Skeletal muscle tissue (tissue), 3 donors: ENCODE measurements at regions not wholly inside any gene's neighbourhood (a gene's known extent, or its start where the extent isn't known, plus 50 kb on each side); places are given as distances from the start of the nearest gene placed in this dataset.

Experiments
- H3K27ac ChIP-seq: one replicate; pipeline ENCODE4 v1.7.0; 2013; ENCODE audit warnings: mild to moderate bottlenecking, low read depth, low read length, inconsistent platforms
- H3K27me3 ChIP-seq, 3 donors: one replicate each; pipeline ENCODE4 v1.7.0; 2013; ENCODE audit warnings: low read length in 3 of 3; ENCODE audit not compliant: control insufficient read depth in 3 of 3, insufficient read depth in 3 of 3
- H3K36me3 ChIP-seq, 3 donors: one replicate each; pipeline ENCODE4 v1.7.0; 2013; ENCODE audit warnings: low read length in 3 of 3; ENCODE audit not compliant: control insufficient read depth in 3 of 3, insufficient read depth in 3 of 3
- H3K4me1 ChIP-seq, 3 donors: one replicate each; pipeline ENCODE4 v1.7.0; 2013; ENCODE audit warnings: low read length in 3 of 3, mild to moderate bottlenecking in 3 of 3; ENCODE audit not compliant: control insufficient read depth in 3 of 3, insufficient read depth in 3 of 3
- H3K4me3 ChIP-seq, 3 donors: one replicate each; pipeline ENCODE4 v1.7.0; 2013; ENCODE audit warnings: low read length in 3 of 3
- H3K9ac ChIP-seq, 3 donors: one replicate each; pipeline ENCODE4 v1.7.0; 2013; ENCODE audit warnings: low read length in 3 of 3, mild to moderate bottlenecking in 3 of 3, moderate library complexity in 2 of 3, low read depth in 1 of 3
- H3K9me3 ChIP-seq, 3 donors: one replicate each; pipeline ENCODE4 v1.7.0; 2013; ENCODE audit warnings: low read length in 3 of 3; ENCODE audit not compliant: control insufficient read depth in 3 of 3
- donor health status: Osteomylitis.

GRCh38 chr12:13891902-13892301 lies 89.5 kb downstream of the GRIN2B start:
- Histone ChIP-seq H3K9me3 (no peaks in the 10 kb centered on the region), H3K4me3 (no peak overlapping the region), H3K9ac (no peak overlapping the region), H3K36me3 (no peaks in the 10 kb centered on the region), H3K4me1 (no peaks in the 10 kb centered on the region), H3K27ac (no peak overlapping the region), H3K27me3 (no peaks in the 10 kb centered on the region)

- Histone ChIP-seq H3K27ac (no peak overlapping the region), H3K36me3 (no peaks in the 10 kb centered on the region), H3K9ac (no peak overlapping the region), H3K4me1 (no peaks in the 10 kb centered on the region), H3K4me3 (no peak overlapping the region), H3K9me3 (no peaks in the 10 kb centered on the region), H3K27me3 (peaks cover 0 to 4% (median 0%) of the 10 kb centered on the region in 3 donors)
These were observed 90.5 kb downstream of the GRIN2B start for GRCh38 chr12:13890943-13891342.

- no peak overlapping the region for H3K27ac ChIP-seq
These were observed 93.5 kb downstream of the GRIN2B start for GRCh38 chr12:13887779-13888388.

GRCh38 chr12:13882176-13882575 lies 99.2 kb downstream of the GRIN2B start:
- no peaks in the 10 kb centered on the region for H3K36me3 ChIP-seq
- no peaks in the 10 kb centered on the region for H3K9me3 ChIP-seq
- no peak overlapping the region for H3K4me3 ChIP-seq
- no peak overlapping the region for H3K27ac ChIP-seq
- H3K9ac ChIP-seq = no peak overlapping the region
- no peaks in the 10 kb centered on the region for H3K4me1 ChIP-seq
- peaks cover 0 to 4% (median 0%) of the 10 kb centered on the region in 3 donors for H3K27me3 ChIP-seq

More at GRCh38 chr12:13887779-13888388, 93.5 kb downstream of the GRIN2B start:
- peaks cover 0 to 4% (median 0%) of the 10 kb centered on the region in 3 donors for H3K27me3 ChIP-seq
- H3K4me3 ChIP-seq = no peak overlapping the region
- no peak overlapping the region for H3K9ac ChIP-seq
- no peaks in the 10 kb centered on the region for H3K36me3 ChIP-seq
- no peaks in the 10 kb centered on the region for H3K9me3 ChIP-seq
- H3K4me1 ChIP-seq = no peaks in the 10 kb centered on the region

- Histone ChIP-seq H3K27ac (no peak overlapping the region), H3K9ac (no peak overlapping the region), H3K4me3 (no peak overlapping the region), H3K27me3 (no peaks in the 10 kb centered on the region), H3K9me3 (no peaks in the 10 kb centered on the region), H3K4me1 (no peaks in the 10 kb centered on the region), H3K36me3 (no peaks in the 10 kb centered on the region)
These were observed 100.8 kb downstream of the GRIN2B start for GRCh38 chr12:13880613-13881012.

- Histone ChIP-seq H3K9ac (no peak overlapping the region), H3K27ac (no peak overlapping the region), H3K36me3 (no peaks in the 10 kb centered on the region), H3K4me3 (no peak overlapping the region), H3K4me1 (no peaks in the 10 kb centered on the region), H3K9me3 (no peaks in the 10 kb centered on the region), H3K27me3 (no peaks in the 10 kb centered on the region)
These were observed 105.7 kb downstream of the GRIN2B start for GRCh38 chr12:13875744-13876143.

GRCh38 chr12:13870255-13870654 lies 111.1 kb downstream of the GRIN2B start:
- no peaks in the 10 kb centered on the region for H3K36me3 ChIP-seq

GRCh38 chr12:13864081-13864673 lies 117.2 kb downstream of the GRIN2B start:
- H3K36me3 ChIP-seq = no peaks in the 10 kb centered on the region
- H3K4me3 ChIP-seq = no peak overlapping the region
- H3K9ac ChIP-seq = no peak overlapping the region
- H3K27ac ChIP-seq = no peak overlapping the region
- no peaks in the 10 kb centered on the region for H3K4me1 ChIP-seq
- H3K27me3 ChIP-seq = peaks cover 0 to 2% (median 0%) of the 10 kb centered on the region in 3 donors
- H3K9me3 ChIP-seq = no peaks in the 10 kb centered on the region

More at GRCh38 chr12:13870255-13870654, 111.1 kb downstream of the GRIN2B start:
- Histone ChIP-seq H3K9ac (no peak overlapping the region), H3K4me1 (no peaks in the 10 kb centered on the region), H3K27me3 (no peaks in the 10 kb centered on the region), H3K4me3 (no peak overlapping the region), H3K27ac (no peak overlapping the region), H3K9me3 (no peaks in the 10 kb centered on the region)

- Histone ChIP-seq H3K36me3 (no peaks in the 10 kb centered on the region), H3K9ac (no peak overlapping the region), H3K27ac (no peak overlapping the region), H3K4me1 (peaks cover 0 to 3% (median 0%) of the 10 kb centered on the region in 3 donors), H3K9me3 (no peaks in the 10 kb centered on the region), H3K4me3 (no peak overlapping the region), H3K27me3 (peaks cover 0 to 2% (median 0%) of the 10 kb centered on the region in 3 donors)
These were observed 123.7 kb downstream of the GRIN2B start for GRCh38 chr12:13857750-13858149.

GRCh38 chr12:13853471-13853870 lies 127.9 kb downstream of the GRIN2B start:
- peaks cover 0 to 3% (median 3%) of the 10 kb centered on the region in 3 donors for H3K4me1 ChIP-seq

More at GRCh38 chr12:13853471-13853870, 127.9 kb downstream of the GRIN2B start:
- no peak overlapping the region for H3K27ac ChIP-seq
- no peaks in the 10 kb centered on the region for H3K9me3 ChIP-seq
- H3K4me3 ChIP-seq = no peak overlapping the region
- H3K9ac ChIP-seq = no peak overlapping the region
- no peaks in the 10 kb centered on the region for H3K36me3 ChIP-seq
- no peaks in the 10 kb centered on the region for H3K27me3 ChIP-seq
